DMS79 (cell line): ENCODE measurements at regions not wholly inside any gene's neighbourhood (a gene's known extent, or its start where the extent isn't known, plus 50 kb on each side); places are given as distances from the start of the nearest gene placed in this dataset.

Source experiments
- DNase-seq: peaks from one replicate; lab custom pipeline; 2025; lab: John Stamatoyannopoulos, UW

- no peak for DNase-seq
These were observed 1330.4 kb upstream of the WWC1 start for GRCh38 chr5:166961028-166961427.

- DNase-seq: no peak
These were observed 1329.5 kb upstream of the WWC1 start for GRCh38 chr5:166961913-166962312.

- DNase-seq: no peak
These were observed 1329.0 kb upstream of the WWC1 start for GRCh38 chr5:166962461-166962860.

GRCh38 chr5:166963596-166963995 is 1327.8 kb upstream of the WWC1 start:
- DNase-seq: no peak

GRCh38 chr5:166977911-166978422 is 1313.5 kb upstream of the WWC1 start:
- DNase-seq: no peak

- DNase-seq: no peak
These were observed 1312.0 kb upstream of the WWC1 start for GRCh38 chr5:166979307-166979895.

GRCh38 chr5:166980666-166981065 is 1310.8 kb upstream of the WWC1 start:
- no peak for DNase-seq

GRCh38 chr5:166982226-166982625 is 1309.2 kb upstream of the WWC1 start:
- no peak for DNase-seq

GRCh38 chr5:166991601-166992000 is 1299.8 kb upstream of the WWC1 start:
- no peak for DNase-seq

- DNase-seq: no peak
These were observed 1299.3 kb upstream of the WWC1 start for GRCh38 chr5:166992108-166992507.

- DNase-seq: no peak
These were observed 1298.3 kb upstream of the WWC1 start for GRCh38 chr5:166992874-166993722.

GRCh38 chr5:166994226-166994625 is 1297.2 kb upstream of the WWC1 start:
- DNase-seq: no peak

GRCh38 chr5:167001246-167001645 is 1290.2 kb upstream of the WWC1 start:
- no peak for DNase-seq

- no peak for DNase-seq
These were observed 1282.7 kb upstream of the WWC1 start for GRCh38 chr5:167008705-167009104.

- DNase-seq: no peak
These were observed 1280.2 kb upstream of the WWC1 start for GRCh38 chr5:167011196-167011595.

GRCh38 chr5:167012123-167013034 is 1279.1 kb upstream of the WWC1 start:
- DNase-seq: no peak

- DNase-seq: no peak
These were observed 1276.9 kb upstream of the WWC1 start for GRCh38 chr5:167014401-167015056.

- no peak for DNase-seq
These were observed 1271.0 kb upstream of the WWC1 start for GRCh38 chr5:167020418-167020817.

- DNase-seq: no peak
These were observed 1262.0 kb upstream of the WWC1 start for GRCh38 chr5:167029488-167029887.

- no peak for DNase-seq
These were observed 1260.8 kb upstream of the WWC1 start for GRCh38 chr5:167030500-167031120.

- no peak for DNase-seq
These were observed 1254.9 kb upstream of the WWC1 start for GRCh38 chr5:167036585-167036984.
